ENCODE measurements at regions not wholly inside any gene's neighbourhood (a gene's known extent, or its start where the extent isn't known, plus 50 kb on each side); places are given as distances from the start of the nearest gene placed in this dataset.
"Not testable (repeated sequence)": the region's sequence is repeated elsewhere in the genome, so short reads cannot be mapped to it uniquely, and the experiment has no call there.

GRCh38 chr9:93886911-93887310, 68.2 kb downstream of the BARX1 start:
- DNase-seq: no peak

GRCh38 chr9:93884808-93885207, 70.3 kb downstream of the BARX1 start:
- H3K4me3 ChIP-seq: no peak overlapping the region
- no peak overlapping the region for H3K27ac ChIP-seq
- TF ChIP-seq POLR2A (IDR thresholded peaks at IDR 0.05) (no peak), EP300 (IDR thresholded peaks at IDR 0.05) (no peak), POLR2AphosphoS5 (IDR thresholded peaks at IDR 0.05) (no peak), CTCF (IDR thresholded peaks at IDR 0.05) (no peak)
- WGBS, 5 donors: 11 to 27% (median 16%) methylated on average over 1 of the region's 1 CpG
- no peak for DNase-seq
- no peaks in the 10 kb centered on the region for H3K4me1 ChIP-seq
- H3K9me3 ChIP-seq: no peaks in the 10 kb centered on the region
- no peaks in the 10 kb centered on the region for H3K36me3 ChIP-seq
- intact Hi-C loops (cut with DNase I; ENCODE audit: low total_unique reads): no loop called here
- no peaks in the 10 kb centered on the region for H3K27me3 ChIP-seq

More at GRCh38 chr9:93886911-93887310, 68.2 kb downstream of the BARX1 start:
- no peak for TF ChIP-seq POLR2AphosphoS5 (IDR thresholded peaks at IDR 0.05)
- TF ChIP-seq POLR2A (IDR thresholded peaks at IDR 0.05): no peak
- TF ChIP-seq EP300 (IDR thresholded peaks at IDR 0.05): no peak
- no peak for TF ChIP-seq CTCF (IDR thresholded peaks at IDR 0.05)
- intact Hi-C loops (cut with DNase I; ENCODE audit: low total_unique reads): no loop called here
- H3K27ac ChIP-seq: no peak overlapping the region
- H3K4me3 ChIP-seq: no peak overlapping the region
- no peaks in the 10 kb centered on the region for H3K4me1 ChIP-seq
- no peaks in the 10 kb centered on the region for H3K27me3 ChIP-seq
- no peaks in the 10 kb centered on the region for H3K36me3 ChIP-seq
- 61 to 86% (median 82%) methylated on average over 7 of the region's 7 CpGs for WGBS, 5 donors
- no peaks in the 10 kb centered on the region for H3K9me3 ChIP-seq

- peaks cover 7 to 19% (median 17%) of the 10 kb centered on the region in 4 donors for H3K9me3 ChIP-seq
- H3K4me1 ChIP-seq; H3K27ac ChIP-seq; intact Hi-C loops (cut with DNase I; ENCODE audit: low total_unique reads); H3K27me3 ChIP-seq; H3K36me3 ChIP-seq; H3K4me3 ChIP-seq: not testable (repeated sequence)
- WGBS, 5 donors: 94 to 97% (median 95%) methylated on average over 11 to 35 of the region's 35 CpGs
- peak in 1 of 2 donors; percentile 16 for DNase-seq
Observed at GRCh38 chr9:93879662-93880407, 75.3 kb downstream of the BARX1 start.

- TF ChIP-seq CTCF (IDR thresholded peaks at IDR 0.05): no peak
- TF ChIP-seq POLR2A (IDR thresholded peaks at IDR 0.05): no peak
- no peak for TF ChIP-seq EP300 (IDR thresholded peaks at IDR 0.05)
- TF ChIP-seq POLR2AphosphoS5 (IDR thresholded peaks at IDR 0.05): no peak
- Histone ChIP-seq H3K9me3 (peaks cover 14 to 36% (median 29%) of the 10 kb centered on the region in 4 donors), H3K27me3 (no peaks in the 10 kb centered on the region), H3K4me1 (no peaks in the 10 kb centered on the region), H3K4me3 (no peak overlapping the region), H3K36me3 (no peaks in the 10 kb centered on the region), H3K27ac (no peak overlapping the region)
- intact Hi-C loops (cut with DNase I; ENCODE audit: low total_unique reads): no loop called here
- no peak for DNase-seq
Observed at GRCh38 chr9:93875330-93875729, 79.8 kb downstream of the BARX1 start.

- intact Hi-C loops (cut with DNase I; ENCODE audit: low total_unique reads): no loop called here
- TF ChIP-seq CTCF (IDR thresholded peaks at IDR 0.05): no peak
- TF ChIP-seq POLR2A (IDR thresholded peaks at IDR 0.05): no peak
- no peak for TF ChIP-seq POLR2AphosphoS5 (IDR thresholded peaks at IDR 0.05)
- no peak for TF ChIP-seq EP300 (IDR thresholded peaks at IDR 0.05)
Observed at GRCh38 chr9:93874242-93874641, 80.9 kb downstream of the BARX1 start.

More at GRCh38 chr9:93874242-93874641, 80.9 kb downstream of the BARX1 start:
- no peak for DNase-seq
- Histone ChIP-seq H3K27ac (no peak overlapping the region), H3K4me1 (no peaks in the 10 kb centered on the region), H3K36me3 (no peaks in the 10 kb centered on the region), H3K4me3 (no peak overlapping the region), H3K27me3 (no peaks in the 10 kb centered on the region), H3K9me3 (peaks cover 14 to 36% (median 29%) of the 10 kb centered on the region in 4 donors)

All from stomach (tissue), 8 donors.